ENCODE measurements at regions not wholly inside any gene's neighbourhood (a gene's known extent, or its start where the extent isn't known, plus 50 kb on each side); places are given as distances from the start of the nearest gene placed in this dataset.

DNA sequence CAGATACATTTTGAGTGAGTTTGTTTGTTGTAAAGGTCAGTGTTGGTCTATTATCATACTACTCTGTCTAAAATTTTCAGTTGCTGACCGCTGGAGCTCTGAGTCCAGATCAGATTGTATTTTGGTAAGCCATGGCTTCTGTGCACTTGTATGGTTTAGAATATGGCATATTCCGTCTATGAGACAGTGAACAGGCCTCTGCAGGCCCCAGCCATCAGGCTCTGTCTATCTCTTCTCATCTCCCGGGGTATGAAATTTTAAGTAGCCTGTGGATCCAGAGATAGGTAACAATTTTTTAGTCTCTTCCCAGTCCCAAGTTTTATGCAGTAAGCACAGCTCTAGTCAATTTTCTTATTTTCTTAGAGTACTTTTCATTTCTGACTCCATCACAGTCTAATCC, 1929.1 kb upstream of the SEL1L start:
- no peak for DNase-seq (ENCODE audit: low read depth)
- no peak overlapping the region for H3K4me3 ChIP-seq (ENCODE audit: low read depth, low read length)

- no peak for DNase-seq (ENCODE audit: low read depth)
- H3K4me3 ChIP-seq (ENCODE audit: low read depth, low read length): no peak overlapping the region
Measured at GRCh38 chr14:83463500-83464098, 1929.9 kb upstream of the SEL1L start.

DNA sequence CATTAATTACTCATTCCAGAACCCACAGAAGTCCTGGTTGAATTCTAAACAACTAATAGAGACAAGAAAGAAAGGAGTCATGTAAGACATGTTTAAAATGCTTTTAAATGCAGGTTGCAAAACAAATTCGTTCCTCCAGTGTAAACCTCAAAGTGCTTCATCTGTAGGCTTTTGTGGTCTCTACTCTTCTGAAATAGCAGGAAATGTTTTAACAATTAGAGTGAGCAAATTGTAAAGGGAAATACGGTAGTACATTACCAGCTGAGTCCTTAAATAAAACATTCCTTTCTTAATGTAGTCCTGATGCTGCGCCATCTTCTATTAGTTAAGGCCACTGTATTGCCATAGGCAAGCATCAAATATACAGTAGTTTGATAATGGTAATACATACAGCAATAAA, 1934.2 kb upstream of the SEL1L start:
- no peak for DNase-seq (ENCODE audit: low read depth)
- H3K4me3 ChIP-seq (ENCODE audit: low read depth, low read length): no peak overlapping the region

GRCh38 chr14:83470466-83470865, 1936.8 kb upstream of the SEL1L start:
- no peak for DNase-seq (ENCODE audit: low read depth)
- H3K4me3 ChIP-seq (ENCODE audit: low read depth, low read length): no peak overlapping the region

- H3K4me3 ChIP-seq (ENCODE audit: low read depth, low read length): no peak overlapping the region
- no peak for DNase-seq (ENCODE audit: low read depth)
Measured at GRCh38 chr14:83470959-83471695, 1937.5 kb upstream of the SEL1L start.

DNA sequence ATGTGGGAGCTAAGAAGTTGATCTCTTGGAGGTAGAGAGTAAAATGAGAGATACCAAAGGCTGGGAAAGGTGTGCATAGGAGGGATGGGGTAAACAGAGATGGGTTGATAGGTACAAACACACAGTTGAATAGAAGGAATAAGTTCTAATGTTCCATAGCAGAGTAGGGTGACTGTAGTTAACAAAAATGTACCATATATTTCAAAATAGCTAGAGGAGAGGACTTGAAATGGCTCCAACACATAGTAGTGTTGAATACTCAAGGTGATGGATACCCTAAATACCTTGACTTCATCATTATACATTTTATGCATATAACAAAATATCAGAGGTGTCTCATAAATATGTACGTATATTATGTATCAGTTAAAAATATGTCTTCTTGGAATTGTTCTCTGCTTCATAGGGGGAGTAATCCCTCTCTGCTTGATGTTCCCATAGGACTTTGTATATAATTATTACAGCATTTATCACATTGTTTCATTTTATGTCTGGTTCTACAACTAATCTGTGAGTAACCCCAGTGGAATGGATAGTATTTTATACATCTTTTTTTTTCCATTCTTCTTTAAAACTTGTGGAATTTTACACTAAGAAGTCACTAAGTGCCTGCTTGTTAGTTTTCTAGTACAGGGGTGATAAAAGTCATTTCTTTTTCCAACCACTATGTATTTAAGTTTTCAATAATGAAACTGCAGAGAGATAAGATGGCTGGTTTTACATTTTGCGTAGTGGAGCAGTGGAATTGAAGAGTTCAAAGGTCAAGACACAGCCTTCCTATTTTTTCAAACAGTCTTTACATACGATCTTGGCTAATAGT, 1940.0 kb upstream of the SEL1L start:
- H3K4me3 ChIP-seq (ENCODE audit: low read depth, low read length): no peak overlapping the region
- no peak for DNase-seq (ENCODE audit: low read depth)

GRCh38 chr14:83478741-83479140, 1945.1 kb upstream of the SEL1L start:
- no peak for DNase-seq (ENCODE audit: low read depth)
- H3K4me3 ChIP-seq (ENCODE audit: low read depth, low read length): no peak overlapping the region

- H3K4me3 ChIP-seq (ENCODE audit: low read depth, low read length): no peak overlapping the region
- no peak for DNase-seq (ENCODE audit: low read depth)
Measured at GRCh38 chr14:83483063-83483462, 1949.4 kb upstream of the SEL1L start.

- no peak for DNase-seq (ENCODE audit: low read depth)
- H3K4me3 ChIP-seq (ENCODE audit: low read depth, low read length): no peak overlapping the region
Measured at GRCh38 chr14:83485591-83485990, 1951.9 kb upstream of the SEL1L start.

DNA sequence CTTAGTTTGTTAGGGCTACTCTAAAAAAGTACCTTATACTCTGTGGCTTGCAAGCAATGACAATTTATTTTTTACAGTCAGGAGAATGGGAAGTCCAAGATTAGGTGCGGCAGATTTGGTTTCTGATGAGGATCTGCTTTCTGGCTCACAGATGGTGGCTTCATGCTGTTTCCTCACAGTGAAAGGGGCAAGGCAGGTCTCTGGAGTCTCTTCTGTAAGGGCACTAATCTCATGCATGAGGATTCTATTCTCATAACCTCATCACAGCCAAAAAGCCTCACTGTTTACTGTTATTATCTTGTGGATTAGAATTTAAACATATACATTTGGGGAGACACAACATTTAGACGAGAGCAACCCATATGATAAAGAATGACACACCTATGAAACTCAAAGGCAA, 1957.4 kb upstream of the SEL1L start:
- DNase-seq (ENCODE audit: low read depth): no peak
- no peak overlapping the region for H3K4me3 ChIP-seq (ENCODE audit: low read depth, low read length)

- peak; percentile 49 for DNase-seq (ENCODE audit: low read depth)
- no peak overlapping the region for H3K4me3 ChIP-seq (ENCODE audit: low read depth, low read length)
Measured at GRCh38 chr14:83520837-83521236, 1987.2 kb upstream of the SEL1L start.

DNA sequence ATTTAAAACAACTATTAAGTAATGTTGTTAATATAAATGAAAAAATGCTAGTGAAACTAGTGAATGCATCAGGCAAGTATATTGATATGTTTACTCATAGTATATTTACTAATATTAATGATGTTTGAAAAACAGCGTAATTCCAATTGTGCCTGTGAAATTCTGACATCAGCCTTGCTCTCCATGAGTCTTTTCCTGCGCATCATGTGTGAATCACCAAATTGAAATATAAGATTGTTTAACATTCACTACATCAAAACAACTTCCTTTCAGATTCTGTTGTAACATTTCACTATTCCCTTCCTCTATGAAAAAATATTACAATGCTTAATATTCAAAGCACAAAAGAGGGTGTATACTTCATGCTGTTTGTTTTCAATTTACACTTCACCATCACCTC, 1995.9 kb upstream of the SEL1L start:
- H3K4me3 ChIP-seq (ENCODE audit: low read depth, low read length): no peak overlapping the region
- DNase-seq (ENCODE audit: low read depth): no peak

GRCh38 chr14:83533734-83534133, 1996.2 kb upstream of the FLRT2 start:
- H3K4me3 ChIP-seq (ENCODE audit: low read depth, low read length): no peak overlapping the region
- no peak for DNase-seq (ENCODE audit: low read depth)

- no peak for DNase-seq (ENCODE audit: low read depth)
- no peak overlapping the region for H3K4me3 ChIP-seq (ENCODE audit: low read depth, low read length)
Measured at GRCh38 chr14:83534995-83535394, 1994.9 kb upstream of the FLRT2 start.

GRCh38 chr14:83535444-83535843, 1994.5 kb upstream of the FLRT2 start:
- no peak for DNase-seq (ENCODE audit: low read depth)
- no peak overlapping the region for H3K4me3 ChIP-seq (ENCODE audit: low read depth, low read length)

DNA sequence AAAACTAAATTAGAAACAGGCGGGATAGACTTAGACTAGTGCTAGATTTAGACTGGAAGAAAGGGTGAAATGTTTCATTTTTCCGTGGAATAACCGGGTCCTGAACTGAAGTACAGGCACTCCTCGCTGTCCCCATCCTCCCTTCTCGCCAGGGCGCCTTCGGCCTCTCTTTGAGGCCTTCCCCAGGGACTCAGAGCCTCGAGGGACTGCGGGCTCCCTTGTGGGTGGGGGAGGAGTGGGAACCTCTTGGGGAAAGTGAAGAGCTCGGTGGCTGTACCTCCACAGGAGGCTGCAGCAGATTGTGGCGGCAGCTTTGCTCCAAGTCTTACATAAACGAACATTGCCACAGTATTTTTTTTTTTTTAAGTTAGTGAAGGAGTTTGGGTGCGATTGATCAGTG, 1988.8 kb upstream of the FLRT2 start:
- H3K4me3 ChIP-seq (ENCODE audit: low read depth, low read length): no peak overlapping the region
- no peak for DNase-seq (ENCODE audit: low read depth)

- no peak overlapping the region for H3K4me3 ChIP-seq (ENCODE audit: low read depth, low read length)
- no peak for DNase-seq (ENCODE audit: low read depth)
Measured at GRCh38 chr14:83548061-83548839, 1981.7 kb upstream of the FLRT2 start.

DNA sequence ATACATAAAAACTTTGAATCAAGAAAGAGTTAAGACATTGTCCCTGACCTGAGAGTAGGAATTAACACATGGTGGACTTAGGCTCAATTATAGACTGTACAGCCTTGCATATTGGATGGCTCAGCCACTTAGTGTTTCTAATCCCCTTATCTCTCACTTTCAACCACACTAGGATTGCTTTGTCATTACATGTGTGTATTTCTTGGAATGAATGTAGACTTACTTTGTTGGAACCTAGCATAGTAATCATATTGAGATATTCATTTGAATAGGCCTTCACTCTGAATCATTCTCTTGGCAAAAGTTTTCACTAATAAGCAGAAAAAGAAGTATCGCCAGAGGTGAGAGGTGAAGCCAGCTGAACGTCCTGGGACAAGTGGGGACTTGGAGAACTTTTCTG, 1973.9 kb upstream of the FLRT2 start:
- no peak for DNase-seq (ENCODE audit: low read depth)
- H3K4me3 ChIP-seq (ENCODE audit: low read depth, low read length): no peak overlapping the region

DNA sequence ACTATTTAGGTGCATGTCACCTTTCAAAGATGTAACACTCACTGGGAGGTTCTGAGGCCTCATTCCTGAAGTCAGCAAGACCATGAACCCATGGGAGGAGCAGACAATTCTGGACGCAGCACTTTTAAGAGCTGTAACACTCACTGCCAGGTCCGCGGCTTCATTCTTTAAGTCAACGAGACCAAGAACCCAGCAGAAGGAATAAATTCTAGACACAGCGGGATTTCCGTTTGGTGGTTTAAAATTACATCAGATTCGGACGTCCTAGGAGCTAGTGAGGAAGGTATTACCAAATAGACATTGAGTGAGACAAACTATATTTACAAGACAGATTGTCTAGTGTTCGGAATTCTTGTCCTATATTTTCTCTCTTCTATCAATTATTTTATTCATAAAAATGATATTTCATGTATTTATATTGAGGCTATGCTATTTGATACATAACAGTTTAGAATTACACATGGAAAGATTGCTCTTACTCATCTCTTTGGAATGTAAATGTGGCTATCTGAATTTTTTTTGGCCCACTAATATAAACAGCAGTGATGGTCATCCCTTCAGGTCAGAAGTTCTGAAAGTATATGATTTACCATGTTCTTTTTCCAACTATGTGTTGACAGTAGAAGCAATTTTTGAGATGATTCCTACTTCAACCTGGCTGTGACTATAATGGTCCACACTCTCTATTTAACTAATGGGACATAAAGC, 1973.0 kb upstream of the FLRT2 start:
- no peak for DNase-seq (ENCODE audit: low read depth)

More for the DNA sequence above, 1973.0 kb upstream of the FLRT2 start:
- no peak overlapping the region for H3K4me3 ChIP-seq (ENCODE audit: low read depth, low read length)

Measured in skeletal muscle cell (primary cell).